ENCODE measurements at regions not wholly inside any gene's neighbourhood (a gene's known extent, or its start where the extent isn't known, plus 50 kb on each side); places are given as distances from the start of the nearest gene placed in this dataset.
"Not testable (repeated sequence)": the region's sequence is repeated elsewhere in the genome, so short reads cannot be mapped to it uniquely, and the experiment has no call there.

DNA sequence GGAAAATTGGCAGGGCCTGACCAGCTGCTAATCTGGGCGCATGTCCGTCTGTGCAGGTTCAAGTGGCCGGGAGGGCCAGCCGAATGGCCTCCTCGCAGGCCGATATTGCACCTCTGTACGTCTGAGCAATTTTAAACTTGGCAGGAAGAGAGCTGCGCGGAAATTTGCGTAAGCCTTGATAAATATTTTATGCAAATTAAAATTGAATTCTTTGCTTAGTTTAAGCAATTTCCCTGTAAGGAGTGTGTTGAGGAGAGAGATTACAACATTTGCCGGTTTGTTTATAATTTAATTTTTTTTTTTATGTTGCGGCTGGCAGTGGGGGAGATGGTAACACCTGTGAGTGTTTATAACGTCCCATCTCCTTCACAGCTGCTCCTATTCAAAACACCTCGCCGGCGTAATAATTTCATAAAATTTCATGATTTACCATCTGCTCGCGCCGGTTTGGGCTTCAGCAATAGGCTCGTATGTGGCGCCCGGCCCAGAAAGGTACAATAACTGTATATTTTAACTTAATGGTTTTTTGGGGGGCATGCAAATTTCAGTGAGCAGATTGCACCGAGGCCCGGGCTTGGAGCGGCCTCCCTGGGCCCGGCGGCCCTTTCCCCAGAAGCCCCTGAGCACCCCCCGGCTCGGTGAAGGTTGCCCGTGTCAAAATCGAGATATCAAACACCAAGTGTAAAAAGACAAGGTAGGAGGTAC is 269.4 kb upstream of the MVB12B start:
- DNase-seq: no peak

DNA sequence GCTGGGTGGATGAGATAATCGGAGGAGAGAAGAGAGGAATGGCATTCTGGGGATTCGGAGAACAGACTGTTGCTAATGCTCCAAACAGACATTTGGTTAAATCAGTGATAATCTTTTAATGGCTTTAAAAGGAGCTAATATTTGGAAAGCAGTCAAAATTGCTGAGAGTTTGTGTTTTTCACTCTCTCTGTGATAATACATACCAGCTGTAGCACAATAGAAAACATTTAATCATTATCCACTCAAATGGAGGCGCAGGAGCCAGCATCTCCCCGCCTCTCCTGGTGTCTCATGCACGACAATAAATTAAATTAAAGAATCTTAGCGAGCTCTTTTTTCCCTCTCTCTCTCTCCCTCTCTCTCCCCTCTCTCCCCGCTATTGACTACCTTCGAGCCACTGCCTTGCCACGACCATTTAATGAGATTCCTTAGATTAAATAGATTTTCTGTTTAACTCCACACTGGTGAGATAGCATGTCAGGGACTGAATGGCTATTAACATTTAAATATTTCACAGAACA is 268.6 kb upstream of the MVB12B start:
- no peak for DNase-seq

DNA sequence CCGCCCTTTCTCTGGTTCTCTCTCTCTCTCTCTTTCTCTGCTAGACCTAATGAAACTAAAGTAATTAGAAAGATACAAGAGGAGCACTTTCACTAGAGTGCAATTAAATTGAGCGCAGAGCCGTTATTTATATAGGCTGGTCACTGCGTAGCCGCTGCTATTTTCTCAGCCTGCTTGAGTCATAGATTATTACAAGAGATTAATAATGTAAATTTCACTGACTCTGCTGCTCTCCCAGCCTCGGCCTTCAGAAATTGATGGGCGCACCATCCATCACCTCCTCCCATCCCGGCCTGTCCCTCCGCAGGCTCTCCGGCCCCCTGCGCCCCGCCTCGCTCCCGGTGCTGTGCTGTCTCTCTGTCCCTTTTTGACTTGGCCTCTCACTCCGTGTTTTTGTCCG is 268.0 kb upstream of the MVB12B start:
- DNase-seq: no peak

DNA sequence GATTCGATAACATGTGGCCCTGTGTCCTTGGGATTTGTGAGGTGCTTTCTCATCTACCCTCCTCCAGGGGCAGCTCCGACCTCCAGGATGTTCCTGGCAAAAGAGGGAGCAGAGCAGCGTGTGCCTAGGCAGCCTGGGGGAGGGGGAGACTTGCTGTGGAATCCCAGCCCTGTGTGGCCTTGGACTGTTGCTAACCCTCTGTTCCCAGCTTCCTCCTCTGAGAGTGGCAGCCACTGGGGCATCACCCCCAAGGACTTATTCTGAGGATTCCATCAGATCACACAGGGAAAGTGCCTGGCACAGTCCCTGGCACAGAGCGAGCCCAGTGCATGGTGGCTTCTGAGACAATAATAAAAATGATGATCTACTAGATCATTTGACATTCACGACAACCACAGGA is 265.1 kb upstream of the MVB12B start:
- no peak for DNase-seq

DNA sequence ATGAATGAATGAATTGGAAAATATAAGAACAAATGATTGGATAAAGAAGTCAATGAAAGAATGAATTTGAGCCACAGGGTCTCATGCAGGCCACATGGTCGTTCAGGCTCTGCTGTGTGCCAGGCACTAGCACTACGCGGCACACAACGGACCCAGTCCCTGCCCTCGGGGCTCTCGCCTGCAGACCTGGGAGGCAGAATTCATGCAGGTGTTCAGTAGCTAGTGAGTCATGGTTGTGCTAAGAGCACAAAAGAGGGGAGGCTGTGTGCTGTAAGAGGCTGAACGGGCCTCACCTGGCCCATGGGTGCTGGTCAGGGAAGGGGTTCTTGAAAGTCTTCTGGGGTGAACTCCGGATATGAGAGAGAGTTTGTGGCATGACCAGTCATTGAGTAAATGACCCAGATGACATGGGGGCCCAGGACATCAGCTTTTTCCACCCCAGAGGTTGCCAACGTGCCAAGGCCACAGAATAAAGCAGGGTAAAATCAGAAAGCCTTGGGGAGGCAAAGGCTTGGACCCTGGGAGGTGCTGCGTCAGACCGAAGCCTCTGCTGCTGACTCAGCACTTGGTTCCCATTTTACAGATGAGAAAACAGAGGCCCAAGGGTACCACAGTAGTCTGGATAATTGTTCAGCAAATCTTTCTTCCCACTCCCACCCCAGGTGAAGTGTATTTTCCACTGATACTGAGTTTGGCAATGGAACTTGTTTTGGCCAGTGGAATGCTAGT is 264.3 kb upstream of the MVB12B start:
- DNase-seq: no peak

DNA sequence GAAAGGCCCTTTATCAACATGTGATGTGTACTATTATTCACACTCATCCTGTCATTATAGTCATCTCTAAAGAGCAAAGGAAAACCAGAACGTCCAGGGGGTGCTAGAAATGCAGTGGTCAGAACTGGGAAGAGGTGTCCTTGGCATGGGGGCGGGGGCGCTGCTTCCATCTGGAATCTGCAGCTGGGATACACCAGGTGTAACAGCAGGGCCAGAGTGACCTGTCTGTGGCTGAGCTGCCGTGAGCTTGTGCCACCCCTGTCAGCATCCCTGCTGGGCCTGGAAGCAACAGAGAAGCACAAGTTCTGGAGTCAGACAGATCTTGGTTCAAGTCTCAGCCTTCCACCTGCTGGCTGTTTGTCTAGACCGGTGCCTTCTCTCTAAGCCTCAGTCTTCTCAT is 263.3 kb upstream of the MVB12B start:
- no peak for DNase-seq

DNA sequence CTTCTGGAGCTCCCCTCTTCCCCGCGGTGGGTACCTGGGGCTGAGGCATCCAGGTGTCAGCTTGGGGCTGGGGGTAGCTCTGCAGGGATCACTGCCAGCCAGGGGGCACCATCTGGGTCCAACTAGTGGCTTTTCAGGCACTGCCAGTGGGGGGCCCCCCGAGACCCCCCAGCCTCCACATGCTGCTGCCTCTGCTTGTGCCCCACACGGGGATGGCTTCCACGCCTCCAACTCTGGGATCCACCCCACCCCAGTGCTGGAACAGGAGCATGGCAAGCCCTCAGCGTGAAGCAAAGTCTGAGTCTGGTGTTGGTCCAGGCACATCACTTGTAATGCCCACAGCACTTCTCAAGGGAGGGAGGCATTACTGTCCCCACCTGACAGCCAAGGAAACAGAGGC is 260.5 kb upstream of the MVB12B start:
- DNase-seq: no peak

DNA sequence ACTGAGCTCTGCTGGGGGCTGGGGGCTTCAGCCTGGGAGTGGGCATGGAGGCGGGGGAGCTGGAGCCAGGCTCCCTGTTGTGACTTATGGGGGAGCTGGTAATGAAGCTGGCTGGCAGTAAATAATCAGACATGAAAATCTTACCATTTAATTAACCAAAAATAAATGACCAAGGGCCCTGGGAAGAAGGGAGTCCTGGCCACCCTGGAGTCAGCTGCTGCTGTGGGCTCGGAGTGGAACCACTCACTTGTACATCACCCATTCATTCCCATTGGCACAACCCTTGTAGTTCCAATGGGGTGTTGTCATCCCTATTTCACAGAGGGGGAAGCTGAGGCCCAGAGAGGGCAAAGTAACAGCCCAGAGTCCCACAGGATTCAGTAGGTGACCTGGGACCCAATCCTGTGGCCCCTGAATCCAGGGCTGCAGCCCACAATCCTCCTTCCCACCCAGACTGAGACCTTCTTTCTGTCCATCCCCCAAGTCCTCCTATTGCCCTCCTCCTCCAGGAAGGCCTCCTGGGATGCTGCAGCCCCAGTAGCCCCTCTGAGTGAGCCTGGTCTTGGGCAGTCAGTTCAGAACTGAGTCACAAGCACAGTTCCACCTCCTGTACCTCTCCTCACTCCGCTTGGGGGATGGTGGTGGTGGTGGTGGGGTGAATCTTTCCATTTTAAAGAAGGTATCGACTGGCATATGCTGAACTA is 259.4 kb upstream of the MVB12B start:
- DNase-seq: no peak

DNA sequence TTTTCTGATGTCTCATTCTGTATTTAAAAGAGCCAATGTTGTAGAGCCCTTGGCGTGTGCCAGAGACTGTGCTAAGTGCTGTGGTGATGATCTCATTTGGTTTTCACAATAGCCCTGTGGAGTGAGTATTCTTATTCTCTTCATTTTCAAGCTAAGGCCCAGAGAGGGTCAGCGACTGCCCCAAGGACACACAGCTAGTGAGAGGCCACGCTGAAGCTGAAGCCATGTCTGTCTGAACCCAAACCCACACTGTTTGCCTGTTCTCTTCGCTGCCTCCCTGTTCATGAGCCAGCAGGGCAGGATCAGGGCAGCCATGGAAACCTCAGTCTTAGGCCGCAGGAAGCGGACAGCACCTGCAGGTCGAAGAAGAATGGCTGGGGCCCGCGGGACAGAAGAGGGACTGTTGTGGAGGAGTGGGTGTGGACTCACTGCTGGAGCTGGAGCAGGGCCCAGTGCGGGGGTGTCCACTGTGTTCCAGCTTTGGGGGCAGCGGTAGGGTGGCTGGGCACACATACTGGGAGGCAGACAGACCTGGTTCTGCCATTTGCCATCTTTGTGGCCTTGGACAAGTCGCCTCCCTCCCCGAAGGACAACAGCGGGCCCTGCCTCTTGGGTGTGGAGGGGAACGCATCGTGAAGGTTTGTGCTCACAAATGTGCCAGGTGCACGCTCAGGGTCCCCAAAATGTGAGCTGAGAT is 257.9 kb upstream of the MVB12B start:
- DNase-seq: no peak

DNA sequence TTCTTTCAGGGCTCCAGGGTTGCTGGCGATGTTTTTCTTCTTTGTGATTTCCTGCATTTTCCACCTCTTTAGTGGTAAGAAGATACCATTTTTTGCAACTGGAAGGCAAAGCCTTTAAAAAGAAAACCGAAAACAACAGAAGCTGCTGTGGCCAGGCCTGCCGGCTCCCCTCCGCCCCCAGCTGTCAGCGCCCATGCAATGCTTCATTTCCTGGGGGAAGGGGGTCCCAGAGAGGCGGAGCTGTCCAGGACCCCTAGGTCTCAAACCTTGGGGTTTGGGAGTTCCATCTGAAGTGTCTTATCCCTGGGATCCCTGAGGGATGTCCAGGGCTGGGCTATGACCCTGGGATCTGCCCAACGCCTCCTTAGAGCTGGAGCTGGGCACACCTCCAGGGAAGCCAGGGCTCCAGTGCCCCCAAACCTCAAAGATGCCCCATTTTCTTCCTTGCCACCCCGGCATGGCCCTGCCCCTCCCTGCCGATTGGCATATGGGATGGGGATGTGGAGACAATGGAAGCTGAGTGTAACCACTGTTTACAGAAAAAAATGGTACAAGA is 257.2 kb upstream of the MVB12B start:
- DNase-seq: no peak

DNA sequence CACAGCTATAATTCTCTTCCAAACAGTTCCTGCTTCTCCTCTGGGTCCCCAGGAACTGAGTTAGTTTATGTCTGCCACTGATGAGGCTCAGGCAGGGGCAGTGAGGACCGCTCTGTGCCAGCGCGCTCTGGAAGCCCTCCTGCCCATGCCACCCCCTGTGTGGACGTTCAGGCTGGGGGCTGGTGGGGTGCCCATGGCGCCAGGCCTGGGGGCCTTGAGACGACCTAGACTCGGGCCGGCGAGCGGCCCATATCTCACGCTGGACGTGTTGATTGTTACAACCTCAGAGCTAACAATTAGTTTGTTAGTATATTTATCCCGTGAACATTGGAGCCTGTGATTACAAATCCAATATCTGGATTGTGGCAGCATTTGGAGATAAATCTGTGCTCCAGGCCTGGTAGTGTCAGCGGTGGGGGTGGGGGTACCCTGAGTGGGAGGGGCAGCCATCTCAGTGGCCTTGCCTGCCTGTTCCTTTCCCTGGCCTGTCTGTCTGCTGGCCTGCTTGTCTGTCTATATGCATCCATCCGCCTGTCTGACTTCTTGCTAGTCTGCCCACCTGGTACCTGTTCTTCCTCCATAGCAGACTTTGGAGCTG is 256.5 kb upstream of the MVB12B start:
- DNase-seq: no peak

DNA sequence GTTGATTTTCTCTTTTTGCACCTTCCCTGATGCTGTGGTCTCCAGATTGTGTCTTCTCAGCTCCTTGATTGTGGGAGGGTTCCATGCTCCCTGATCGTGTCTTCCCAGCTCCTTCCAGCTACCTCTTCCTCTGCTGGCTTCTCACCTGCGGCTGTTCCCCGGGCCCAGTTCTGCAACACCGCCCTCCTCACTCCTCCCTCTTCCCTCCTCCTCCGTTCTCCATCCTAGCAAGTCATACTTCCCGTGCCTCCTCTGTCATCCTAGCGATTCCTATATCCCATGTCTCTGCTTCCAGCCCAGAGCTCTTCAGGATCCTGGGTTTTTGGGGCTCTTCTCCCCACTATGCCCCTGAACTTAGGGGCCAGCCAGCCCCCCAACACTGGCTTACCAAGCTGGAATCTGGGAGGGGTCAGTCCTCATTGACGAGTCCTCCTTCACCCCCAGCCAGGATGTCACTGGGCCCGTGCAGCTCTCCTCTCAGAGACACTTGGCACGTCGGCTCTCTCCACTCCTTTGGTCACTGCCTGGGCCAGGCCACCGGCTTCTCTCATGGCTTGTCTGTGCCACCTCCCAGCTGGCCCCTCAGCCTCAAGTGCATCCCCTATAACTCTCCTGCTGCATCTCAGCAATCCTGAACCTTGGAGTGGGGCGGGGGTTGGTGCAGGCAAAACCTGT is 255.4 kb upstream of the MVB12B start:
- DNase-seq: no peak

DNA sequence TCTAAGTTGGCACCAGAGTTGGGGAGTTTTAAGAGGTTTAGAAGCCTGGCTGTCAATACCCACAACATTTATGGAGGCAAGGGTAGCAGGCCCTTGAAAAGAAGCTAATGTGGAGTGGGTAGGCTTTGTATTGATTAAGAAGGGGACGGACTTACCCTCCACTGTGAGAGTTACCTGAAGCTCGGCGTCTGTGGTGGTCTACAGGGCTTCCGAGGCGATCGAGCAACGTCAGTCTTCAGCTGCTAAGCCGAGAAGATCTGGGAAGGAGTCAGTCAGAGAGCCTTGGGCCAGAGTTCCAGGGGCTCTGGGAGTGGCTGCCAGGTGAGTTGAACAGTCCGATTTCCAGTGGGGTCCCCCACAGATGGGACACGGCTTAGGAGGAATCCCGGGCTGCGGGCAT is 249.0 kb upstream of the MVB12B start:
- not testable (repeated sequence) for DNase-seq

DNA sequence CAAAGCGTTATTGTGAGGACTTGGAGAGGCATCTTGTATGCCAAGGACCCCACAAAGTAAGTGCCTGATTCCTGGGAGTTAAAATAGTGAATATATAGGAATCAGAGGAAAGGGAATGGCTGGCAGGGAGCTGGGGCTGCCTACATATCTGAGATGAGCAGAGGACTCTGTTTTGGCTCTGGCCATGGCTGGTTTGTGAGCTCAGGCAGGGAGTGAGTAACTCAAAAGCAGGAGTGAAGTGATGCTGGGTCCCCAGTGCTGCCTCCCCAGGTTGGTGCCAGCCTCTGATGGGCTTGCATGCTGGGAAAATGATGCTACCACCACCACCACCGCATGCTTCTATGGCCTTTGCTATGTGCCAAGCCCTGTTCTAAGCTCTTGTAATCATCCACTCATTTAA is 246.0 kb upstream of the MVB12B start:
- DNase-seq: no peak

DNA sequence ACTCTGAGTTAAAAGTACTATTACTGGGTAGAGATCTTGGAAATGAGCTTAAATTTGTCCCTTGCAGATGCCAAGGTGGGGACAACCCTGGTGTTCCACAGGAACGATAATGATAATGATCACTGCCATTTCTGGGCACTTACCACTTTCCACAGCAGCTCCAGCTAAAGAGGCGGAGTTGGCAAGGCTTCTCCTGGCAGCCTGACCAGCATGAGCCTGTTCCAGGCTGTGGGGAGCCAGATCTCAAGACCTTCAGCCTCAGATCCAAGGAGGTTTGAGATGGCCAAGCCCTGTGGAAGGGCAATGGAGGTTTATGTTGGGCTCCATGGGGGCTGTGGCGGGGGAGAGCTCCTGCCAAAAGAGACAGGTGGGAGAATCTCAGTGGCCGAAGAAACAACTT is 244.9 kb upstream of the MVB12B start:
- DNase-seq: no peak

DNA sequence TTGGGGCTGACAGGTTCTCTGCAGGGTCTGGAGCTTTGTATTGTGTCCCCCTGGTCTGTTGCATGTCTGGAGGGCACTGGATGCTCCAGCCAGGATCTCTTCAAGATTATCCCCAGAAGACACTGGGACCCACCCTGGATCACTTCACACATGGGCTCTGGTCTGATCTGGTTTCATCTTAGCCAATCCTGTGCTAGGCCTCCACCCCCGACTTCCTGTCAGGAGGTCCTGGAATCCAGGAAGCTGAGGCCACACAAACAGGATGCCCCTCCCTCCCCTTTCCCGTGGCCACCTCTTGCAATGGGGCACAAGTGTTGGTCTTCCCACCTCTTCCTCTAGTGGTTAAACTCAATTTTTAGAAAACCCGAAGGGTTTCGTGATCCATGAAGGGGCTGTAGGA is 242.6 kb upstream of the MVB12B start:
- no peak for DNase-seq

DNA sequence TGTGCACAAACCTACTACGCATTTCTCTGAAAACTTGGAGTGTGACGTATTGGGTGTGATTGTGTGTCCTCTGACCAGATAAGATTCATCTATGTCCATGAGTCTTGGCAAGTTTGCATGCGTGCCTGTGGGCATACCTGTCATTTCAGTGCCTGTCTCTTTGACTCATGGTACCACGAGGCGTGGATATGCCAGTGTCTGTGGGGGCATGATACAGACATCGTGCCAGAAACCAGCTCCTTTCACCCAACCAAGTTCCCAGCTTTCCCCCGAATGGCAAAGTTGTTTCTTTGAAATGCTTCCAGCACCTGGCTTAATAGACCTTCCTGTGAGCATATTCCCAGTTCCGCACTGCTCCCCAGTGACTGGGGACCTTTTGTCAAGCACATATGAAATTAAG is 241.9 kb upstream of the MVB12B start:
- no peak for DNase-seq

DNA sequence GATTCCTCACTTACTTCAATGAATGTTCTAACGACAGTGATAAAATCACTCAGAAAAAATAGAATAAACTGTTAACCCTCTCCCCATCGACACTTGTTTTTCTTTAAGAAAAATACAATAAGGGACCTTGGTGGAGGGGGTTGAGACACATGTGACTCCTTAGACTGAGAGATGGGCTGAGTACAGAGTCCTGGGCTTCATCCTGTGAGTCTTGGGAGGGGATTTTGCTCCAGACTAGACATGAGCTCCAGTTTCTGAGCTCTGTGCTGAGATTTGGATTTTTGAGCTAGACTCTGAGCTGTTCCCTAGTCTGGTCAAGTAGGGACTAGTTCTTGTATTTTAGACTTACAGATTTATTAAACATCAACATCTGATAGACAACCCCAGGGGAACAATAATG is 241.5 kb upstream of the MVB12B start:
- no peak for DNase-seq

DNA sequence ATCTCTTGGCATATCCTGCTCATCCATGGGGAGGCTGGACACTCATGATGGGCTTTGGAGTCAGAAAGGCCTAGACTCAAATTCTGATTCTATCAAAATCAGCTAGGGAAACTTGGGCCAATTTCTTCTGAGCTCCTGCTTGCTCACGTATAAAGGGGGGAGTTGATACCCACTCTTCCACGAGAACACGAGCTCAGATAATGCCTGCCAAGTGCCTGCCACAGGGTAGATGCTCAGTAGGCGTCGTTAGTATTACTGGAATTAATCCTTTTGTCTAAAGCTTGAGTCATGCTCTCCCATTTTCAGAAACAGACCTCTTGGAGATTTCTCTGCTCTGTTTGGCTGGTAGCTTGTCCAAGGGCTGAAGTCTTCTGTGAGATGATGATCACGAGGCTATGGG is 238.3 kb upstream of the MVB12B start:
- DNase-seq: no peak

DNA sequence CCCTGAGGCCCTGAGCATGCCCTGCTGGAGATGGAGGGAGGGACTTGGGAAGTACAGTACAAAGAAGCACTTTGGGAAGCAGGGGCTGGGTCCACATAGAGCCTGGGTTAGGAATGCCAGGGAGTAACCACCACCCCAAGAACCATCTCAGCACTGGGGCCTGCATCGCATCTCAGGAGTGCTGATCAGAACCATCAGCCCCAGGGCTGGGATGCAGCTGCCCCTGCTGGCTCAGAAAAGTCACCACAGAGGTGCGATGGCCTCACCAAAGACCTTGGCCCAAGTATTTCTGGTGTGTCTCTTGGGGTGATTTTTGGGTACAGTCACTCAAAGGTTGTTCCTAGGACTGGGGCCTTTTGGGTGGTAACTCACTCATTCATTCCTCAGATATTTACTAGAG is 236.8 kb upstream of the MVB12B start:
- DNase-seq: no peak

DNA sequence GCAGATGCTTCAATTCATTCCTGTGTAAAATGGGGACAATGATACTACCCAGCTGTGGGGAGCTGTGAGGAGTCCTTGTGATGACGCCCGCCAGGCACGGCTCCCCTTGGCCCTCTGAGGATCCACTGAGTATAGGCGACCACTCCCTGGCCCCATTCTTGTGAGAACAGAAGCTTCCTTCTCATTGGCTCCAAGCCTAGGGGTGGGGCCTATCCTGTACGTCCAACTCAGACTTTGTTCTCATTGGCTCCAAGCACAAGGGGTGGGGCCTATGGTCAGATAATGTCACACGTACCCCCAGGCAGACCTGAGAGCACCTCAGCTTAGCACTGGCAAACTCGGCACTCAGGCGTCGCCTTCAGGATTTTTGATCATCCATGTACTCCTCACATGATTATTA is 232.9 kb upstream of the MVB12B start:
- DNase-seq: no peak
